Right cardiac atrium (tissue), 5 donors: ENCODE measurements at regions not wholly inside any gene's neighbourhood (a gene's known extent, or its start where the extent isn't known, plus 50 kb on each side); places are given as distances from the start of the nearest gene placed in this dataset.
A peak's percentile ranks its signal among the peaks of the same experiment; 100 is the strongest.
"Not testable (repeated sequence)": the region's sequence is repeated elsewhere in the genome, so short reads cannot be mapped to it uniquely, and the experiment has no call there.

Experiments used
- ATAC-seq, 2 donors: fragments of 200-7000 bp; cut with Tn5 transposase; one replicate each; pipeline versions ENCODE4 v1.8.0 to v1.9.1; 2020; ENCODE audit warnings: moderate library complexity in 2 of 2, mild to moderate bottlenecking in 1 of 2
- DNase-seq, 3 donors: peaks; one replicate each; pipeline ENCODE4 v3.0.0-alpha.2; 2020
- H3K27ac ChIP-seq: one replicate; pipeline ENCODE4 v1.5.1; 2013; ENCODE audit warnings: mild to moderate bottlenecking, low read length, control low read depth, moderate library complexity
- H3K27me3 ChIP-seq: one replicate; pipeline ENCODE4 v1.6.1; 2013; ENCODE audit not compliant: control insufficient read depth, insufficient read depth
- H3K4me1 ChIP-seq: one replicate; pipeline ENCODE4 v1.6.1; 2013; ENCODE audit warnings: low read length; ENCODE audit not compliant: control insufficient read depth, insufficient read depth
- H3K4me3 ChIP-seq: one replicate; pipeline ENCODE4 v1.5.1; 2013; ENCODE audit warnings: low read length, control low read depth
- H3K9me3 ChIP-seq: one replicate; pipeline ENCODE4 v1.6.1; 2013; ENCODE audit warnings: low read length; ENCODE audit not compliant: control insufficient read depth
- WGBS: extraction: QIAGEN DNeasy Blood & Tissue Kit; methylation state at CpG from one replicate; pipeline ENCODE4 v1.1.7; 2013; 5-methylcytosine and 5-hydroxymethylcytosine counted together
- intact Hi-C, 4 donors: fragments of 100-400 bp; cut with DNase I; formaldehyde crosslinking; loops; one replicate each; pipeline versions ENCODE4 v1.11.0 to v1.14.0; 2022 to 2023
- donor health status: healthy with polysubstance abuse.
- donor health status: DM: no; HTN: yes; CAD: no.
- donor health status: DM: no; HTN: no; CAD: no.
- donor health status: DM: no; HTN: yes; CAD: no; lungs with severe emphysema.
- donor health status: DM: yes; HTN: yes; CAD: no.

DNA sequence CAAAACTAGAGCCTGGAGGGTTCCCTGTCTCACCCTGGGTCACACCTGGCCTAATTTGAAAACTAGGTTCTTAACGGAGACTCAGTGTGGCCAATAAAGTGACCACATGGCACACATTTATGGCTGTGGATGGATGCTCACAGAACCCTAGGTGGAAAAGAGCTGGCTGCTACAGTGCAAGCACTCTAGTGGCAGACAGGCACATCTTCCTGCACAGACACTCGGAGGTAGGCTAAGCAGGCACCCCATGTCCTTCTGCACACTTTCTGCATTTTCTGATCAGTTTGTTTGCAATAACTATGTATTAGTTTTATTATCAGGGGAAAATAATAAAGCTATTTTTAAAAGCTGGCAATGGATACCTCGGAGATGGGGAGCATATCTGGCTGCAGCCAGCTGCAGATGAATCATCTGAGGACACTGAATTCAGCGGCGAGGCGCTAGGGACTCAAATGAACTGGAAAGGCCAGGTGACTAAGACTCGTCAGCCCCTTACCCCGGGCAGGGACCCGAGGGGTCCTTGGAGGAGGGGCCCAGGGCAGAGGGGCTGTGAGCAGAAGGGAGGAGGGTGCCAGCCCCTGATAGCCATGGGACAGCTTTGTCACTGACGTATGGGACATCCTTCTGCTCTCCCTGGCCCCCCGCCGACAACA is 96.2 kb downstream of the OLFM1 start:
- intact Hi-C loops = no loop called here
- no peak overlapping the region for H3K27ac ChIP-seq
- H3K4me3 ChIP-seq = no peak overlapping the region
- peaks cover 2% of the 10 kb centered on the region for H3K4me1 ChIP-seq
- DNase-seq (peak in 1 of 3 donors; percentile 23), ATAC-seq (peak in 1 of 2 donors; percentile 31)
- 38% methylated on average over 12 of the region's 12 CpGs for WGBS
- H3K27me3 ChIP-seq = no peaks in the 10 kb centered on the region
- H3K9me3 ChIP-seq = no peaks in the 10 kb centered on the region

DNA sequence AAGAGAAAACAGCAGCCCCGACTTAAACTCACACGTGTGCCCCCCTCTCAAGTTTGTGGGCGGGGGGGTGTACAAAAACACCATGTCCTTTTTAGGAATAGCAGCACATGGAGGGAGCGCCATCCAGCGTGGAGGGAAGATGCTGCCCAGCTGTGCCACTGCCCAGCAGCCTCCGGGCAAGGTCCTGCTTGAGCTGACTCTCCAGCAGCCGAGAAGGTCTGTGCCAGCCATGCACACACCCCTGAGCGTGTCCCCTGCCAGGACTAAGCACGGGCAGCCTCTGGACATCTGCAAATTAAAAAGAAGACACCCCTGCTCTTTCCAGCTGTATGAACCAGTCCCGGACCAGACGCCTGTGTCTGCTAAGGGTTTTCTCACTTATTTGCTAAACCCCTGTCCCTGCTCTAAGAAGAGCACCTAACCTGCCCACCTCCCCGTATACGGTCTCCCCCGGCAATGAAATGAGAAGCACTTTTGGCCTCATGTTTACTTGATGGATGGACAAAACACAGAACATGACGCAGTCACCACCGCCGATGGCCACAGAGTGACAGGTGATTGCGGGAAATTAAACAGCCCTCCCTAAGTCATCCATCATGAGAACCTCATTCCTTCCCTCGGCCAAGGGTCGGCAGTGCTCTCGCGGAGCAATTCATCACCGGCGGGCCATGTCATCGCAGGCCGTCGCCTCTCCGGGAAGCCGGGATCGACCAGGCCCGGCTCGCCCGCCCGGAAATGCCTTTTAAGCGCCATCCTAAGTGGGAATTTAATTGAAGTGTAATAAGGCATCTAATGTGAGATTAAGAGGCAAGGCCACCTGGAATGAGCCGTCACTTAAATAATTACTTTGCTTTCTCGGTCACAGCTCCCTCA is 96.9 kb downstream of the OLFM1 start:
- H3K9me3 ChIP-seq = no peaks in the 10 kb centered on the region
- intact Hi-C loops = no loop called here
- WGBS = 37% methylated on average over 37 of the region's 37 CpGs
- H3K27me3 ChIP-seq = no peaks in the 10 kb centered on the region
- DNase-seq (peak in 1 of 3 donors; percentile 39), ATAC-seq (no peak)
- H3K27ac ChIP-seq = no peak overlapping the region
- no peak overlapping the region for H3K4me3 ChIP-seq
- H3K4me1 ChIP-seq = peaks cover 2% of the 10 kb centered on the region

DNA sequence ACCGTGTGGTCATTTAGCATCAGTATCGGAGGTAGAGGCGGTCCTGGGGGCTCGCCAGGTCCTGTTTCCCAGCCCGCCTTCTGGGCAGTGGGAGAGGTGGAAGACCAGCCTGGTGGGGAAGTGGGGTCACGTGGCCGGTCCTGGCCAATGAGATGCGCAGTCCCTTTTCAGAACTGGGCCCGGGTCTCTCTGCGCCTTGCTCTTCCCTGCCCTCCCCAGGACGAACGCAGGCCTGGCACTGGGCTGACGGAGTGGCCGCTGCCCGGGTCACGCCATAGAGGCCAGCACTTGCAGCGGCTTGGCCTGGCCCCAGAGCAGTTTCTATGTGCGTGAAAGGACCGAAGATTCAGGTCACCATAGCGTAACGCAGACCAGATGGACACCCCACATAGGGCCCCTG is 97.6 kb downstream of the OLFM1 start:
- 83% methylated on average over 21 of the region's 21 CpGs for WGBS
- intact Hi-C loops = no loop called here
- H3K9me3 ChIP-seq = no peaks in the 10 kb centered on the region
- ATAC-seq = no peak
- peak in 1 of 3 donors; percentile 53 for DNase-seq
- H3K4me3 ChIP-seq = no peak overlapping the region
- H3K27me3 ChIP-seq = no peaks in the 10 kb centered on the region
- H3K27ac ChIP-seq = no peak overlapping the region
- H3K4me1 ChIP-seq = peaks cover 2% of the 10 kb centered on the region

DNA sequence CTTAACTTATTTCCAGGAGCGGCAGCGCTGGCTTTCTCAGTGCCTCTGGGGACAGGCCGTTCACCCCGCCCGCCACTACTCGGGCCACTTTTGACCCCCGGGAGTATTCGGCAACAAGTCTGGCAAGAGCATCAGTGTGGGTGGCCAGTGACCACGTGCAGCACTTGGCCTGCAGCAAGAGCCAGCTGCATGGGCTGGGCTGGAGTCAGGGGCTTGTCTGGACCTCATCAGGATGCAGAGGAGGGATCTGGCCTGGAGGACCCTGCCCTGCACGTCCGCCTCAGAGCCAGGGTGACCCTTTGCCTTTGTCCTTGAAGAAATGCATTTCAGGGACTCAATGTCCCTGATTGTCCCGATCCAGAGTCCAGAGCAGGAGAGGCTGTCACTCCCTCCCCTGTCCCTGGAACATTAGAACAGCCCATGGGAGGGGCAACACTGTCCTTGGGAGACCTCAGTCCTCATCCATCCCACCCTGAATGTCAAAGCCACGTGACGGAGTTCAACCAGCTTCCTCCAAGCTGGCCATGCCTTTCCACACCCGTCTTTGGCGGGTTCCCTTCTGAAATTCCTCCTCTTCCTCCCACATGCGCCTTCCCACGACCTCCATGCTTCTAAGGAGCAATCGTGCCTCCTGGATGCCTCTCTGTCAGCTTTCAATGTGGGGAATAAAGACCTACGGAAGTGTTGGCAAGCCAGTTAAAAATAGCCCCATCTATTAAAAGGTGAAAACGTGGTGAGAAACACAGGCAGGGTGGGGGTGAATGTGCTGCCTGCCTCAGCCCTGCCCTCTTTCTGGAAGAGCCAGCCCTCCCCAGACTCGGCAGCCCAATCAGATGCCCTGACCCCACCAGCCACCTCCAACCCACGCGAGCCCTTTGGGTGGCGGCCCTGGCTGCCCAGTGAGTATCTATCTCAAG is 99.0 kb downstream of the OLFM1 start:
- Histone ChIP-seq H3K27me3 (no peaks in the 10 kb centered on the region), H3K4me3 (no peak overlapping the region), H3K27ac (peak overlapping the region; percentile 32), H3K4me1 (peaks cover 2% of the 10 kb centered on the region), H3K9me3 (no peaks in the 10 kb centered on the region)
- ATAC-seq (peak; percentile 74 to 78), DNase-seq (peak; percentile 54 to 79 (median 79))
- WGBS = 18% methylated on average over 25 of the region's 25 CpGs
- intact Hi-C loops = no loop called here

DNA sequence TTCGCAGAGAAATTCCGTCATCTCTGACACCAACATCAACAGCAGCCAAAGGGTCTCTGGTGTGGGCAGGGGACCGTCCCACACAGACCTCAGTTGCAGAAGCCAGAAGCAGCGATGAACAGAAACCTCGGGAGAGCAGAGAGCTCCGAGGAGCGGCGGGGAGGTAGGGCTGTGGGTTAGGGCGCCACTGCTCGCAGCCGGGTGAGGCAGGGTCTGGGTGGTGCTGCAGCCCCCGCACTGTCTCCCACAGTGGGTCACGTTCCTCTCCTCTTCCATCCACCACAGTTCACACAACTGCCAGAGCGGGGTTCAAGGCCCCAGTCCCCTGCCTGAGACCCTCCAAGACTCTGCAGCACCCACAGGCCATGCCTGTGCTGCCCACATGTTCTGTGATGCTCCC is 99.9 kb downstream of the OLFM1 start:
- no peaks in the 10 kb centered on the region for H3K27me3 ChIP-seq
- peaks cover 2% of the 10 kb centered on the region for H3K4me1 ChIP-seq
- WGBS = 58% methylated on average over 14 of the region's 14 CpGs
- no peak overlapping the region for H3K27ac ChIP-seq
- no peaks in the 10 kb centered on the region for H3K9me3 ChIP-seq
- DNase-seq (peak in 1 of 3 donors; percentile 42), ATAC-seq (no peak)
- no peak overlapping the region for H3K4me3 ChIP-seq
- intact Hi-C loops = no loop called here

- ATAC-seq = no peak
- 91% methylated on average over 9 of the region's 9 CpGs for WGBS
- Histone ChIP-seq H3K27ac (no peak overlapping the region), H3K9me3 (no peaks in the 10 kb centered on the region), H3K4me3 (no peak overlapping the region), H3K4me1 (peaks cover 2% of the 10 kb centered on the region), H3K27me3 (no peaks in the 10 kb centered on the region)
- DNase-seq = no peak
- intact Hi-C loops = no loop called here
Observed at GRCh38 chr9:135188681-135189151, 101.2 kb downstream of the OLFM1 start.

- WGBS = 86% methylated on average over 5 of the region's 5 CpGs
- Histone ChIP-seq H3K27me3 (no peaks in the 10 kb centered on the region), H3K9me3 (no peaks in the 10 kb centered on the region), H3K27ac (no peak overlapping the region), H3K4me1 (peaks cover 2% of the 10 kb centered on the region), H3K4me3 (no peak overlapping the region)
- intact Hi-C loops = no loop called here
- DNase-seq (peak in 1 of 3 donors; percentile 22), ATAC-seq (no peak)
Observed at GRCh38 chr9:135189497-135189896, 102.0 kb downstream of the OLFM1 start.

DNA sequence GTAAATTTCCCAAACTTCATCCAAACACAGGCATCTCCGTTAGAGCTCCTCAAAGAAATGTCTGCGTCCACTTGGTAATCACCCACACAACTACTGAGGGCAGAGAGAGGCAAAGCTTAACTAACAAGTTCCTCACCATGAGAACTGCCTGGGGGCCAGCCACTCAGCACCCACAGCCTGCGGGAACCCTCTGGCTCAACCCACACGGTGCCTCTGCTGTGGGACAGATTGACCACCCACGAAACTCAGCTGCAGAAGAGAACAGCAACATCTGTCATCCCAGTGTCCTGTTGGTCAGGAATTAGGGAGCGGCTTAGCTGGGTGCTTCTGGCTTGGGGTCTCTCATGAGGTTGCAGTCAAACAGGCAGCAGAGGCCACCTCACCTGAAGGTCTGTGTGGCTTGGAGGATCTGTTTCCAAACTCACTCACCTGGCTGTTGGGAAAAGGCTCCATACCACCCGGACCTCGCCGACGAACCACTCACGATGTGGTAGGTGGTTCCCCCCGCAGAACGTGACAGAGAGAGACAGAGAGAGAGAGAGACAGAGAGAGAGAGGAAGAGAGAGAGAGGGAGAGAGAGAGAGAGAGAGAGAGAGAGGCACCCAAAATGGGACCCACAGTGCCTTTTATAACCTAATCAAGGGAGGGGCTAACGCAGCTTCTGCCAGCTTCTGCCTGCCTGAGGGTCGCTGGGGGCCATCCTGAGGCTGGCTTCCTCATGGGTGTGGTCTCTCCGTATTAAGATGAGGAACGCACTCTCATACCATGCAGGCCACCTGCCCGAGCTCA is 103.5 kb downstream of the OLFM1 start:
- no peak overlapping the region for H3K4me3 ChIP-seq
- 81% methylated on average over 18 of the region's 18 CpGs for WGBS
- H3K27ac ChIP-seq = no peak overlapping the region
- H3K9me3 ChIP-seq = no peaks in the 10 kb centered on the region
- ATAC-seq = no peak
- no peaks in the 10 kb centered on the region for H3K27me3 ChIP-seq
- intact Hi-C loops = no loop called here
- DNase-seq = peak in 1 of 3 donors; percentile 18
- H3K4me1 ChIP-seq = peaks cover 2% of the 10 kb centered on the region

DNA sequence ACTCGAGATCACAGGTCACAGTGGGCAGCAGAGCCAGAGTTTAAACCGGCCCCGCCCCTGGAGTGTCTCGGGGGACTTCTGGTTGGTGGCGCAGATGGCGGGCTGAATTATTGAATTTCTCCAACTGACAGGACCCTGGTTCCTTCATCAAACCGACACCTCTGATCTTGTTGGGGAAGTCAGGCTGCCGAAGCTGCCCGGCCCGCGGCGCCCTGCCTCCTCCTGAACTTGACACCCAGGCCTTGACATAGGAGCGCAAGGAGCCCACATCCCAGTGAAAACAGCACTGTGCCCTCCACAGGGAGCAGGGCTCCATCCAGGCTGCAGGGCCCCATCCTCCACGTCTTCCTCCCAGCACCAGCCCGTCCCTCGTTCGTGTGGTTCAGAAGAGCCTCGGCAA is 105.2 kb downstream of the OLFM1 start:
- no peaks in the 10 kb centered on the region for H3K27me3 ChIP-seq
- intact Hi-C loops = no loop called here
- no peak overlapping the region for H3K27ac ChIP-seq
- no peaks in the 10 kb centered on the region for H3K9me3 ChIP-seq
- 75% methylated on average over 18 of the region's 18 CpGs for WGBS
- H3K4me3 ChIP-seq = no peak overlapping the region
- H3K4me1 ChIP-seq = no peaks in the 10 kb centered on the region
- ATAC-seq (no peak), DNase-seq (peak in 1 of 3 donors; percentile 41)

DNA sequence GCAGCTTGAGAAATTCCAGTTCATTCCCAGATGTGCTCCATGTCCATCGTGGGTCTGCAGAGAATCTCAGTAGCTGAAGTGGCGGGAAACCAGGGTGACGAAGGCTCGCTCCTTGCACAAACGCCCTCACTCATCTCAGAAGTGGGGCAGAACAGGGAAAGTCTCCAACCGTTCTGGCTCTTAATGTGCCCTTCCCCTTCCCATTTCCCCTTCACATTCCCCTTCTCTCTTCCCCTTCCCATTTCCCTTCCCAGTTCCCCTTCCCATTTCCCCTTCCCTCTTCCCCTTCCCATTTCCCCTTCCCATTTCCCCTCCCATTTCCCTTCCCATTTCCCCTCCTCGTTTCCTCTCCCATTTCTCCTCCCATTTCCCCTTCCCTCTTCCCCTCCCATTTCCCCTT is 108.5 kb downstream of the OLFM1 start:
- DNase-seq, H3K4me3 ChIP-seq, ATAC-seq, intact Hi-C loops, H3K9me3 ChIP-seq, H3K4me1 ChIP-seq, H3K27me3 ChIP-seq, H3K27ac ChIP-seq: not testable (repeated sequence)
- WGBS = 78% methylated on average over 7 of the region's 7 CpGs
